HEK293T (cell line): ENCODE measurements at regions not wholly inside any gene's neighbourhood (a gene's known extent, or its start where the extent isn't known, plus 50 kb on each side); places are given as distances from the start of the nearest gene placed in this dataset.
"Not testable (repeated sequence)": the region's sequence is repeated elsewhere in the genome, so short reads cannot be mapped to it uniquely, and the experiment has no call there.

ENCODE experiments used
- CTCF ChIA-PET: fragments of 350-600 bp; formaldehyde crosslinking; extraction: SDS; loops from one replicate; lab custom pipeline; 2021; ENCODE audit warnings: antibody characterized with exemption, inconsistent platforms; lab: Yijun Ruan, JAX
- POLR2A ChIA-PET: fragments of 350-600 bp; formaldehyde crosslinking; extraction: SDS; loops from one replicate; lab custom pipeline; 2020; ENCODE audit warnings: antibody characterized with exemption, inconsistent platforms; lab: Yijun Ruan, JAX
- DNase-seq: peaks from one replicate; pipeline ENCODE4 v3.0.0; 2012; ENCODE audit warnings: mixed read lengths; ENCODE audit errors: extremely low spot score
- ARNT ChIP-seq: fragments of 450-650 bp; IDR thresholded peaks from 2 replicates; pipeline ENCODE4 v1.6.1; 2017; ENCODE audit warnings: mild to moderate bottlenecking
- BHLHE40 ChIP-seq: fragments of 450-650 bp; IDR thresholded peaks from 2 replicates; pipeline ENCODE4 v1.6.1; 2016; ENCODE audit warnings: mild to moderate bottlenecking, moderate library complexity, borderline replicate concordance
- CTBP1 ChIP-seq: fragments of 450-650 bp; IDR thresholded peaks from 2 replicates; pipeline ENCODE4 v1.6.1; 2016; ENCODE audit warnings: borderline replicate concordance
- ELF4 ChIP-seq: fragments of 450-650 bp; IDR thresholded peaks from 2 replicates; pipeline ENCODE4 v1.6.1; 2017; ENCODE audit warnings: antibody characterized with exemption
- FOXA1 ChIP-seq: fragments of 450-650 bp; IDR thresholded peaks from 2 replicates; pipeline ENCODE4 v1.6.1; 2016; ENCODE audit warnings: mild to moderate bottlenecking
- FOXM1 ChIP-seq: fragments of 450-650 bp; IDR thresholded peaks from 2 replicates; pipeline ENCODE4 v1.6.1; 2017; ENCODE audit warnings: mild to moderate bottlenecking, borderline replicate concordance
- HDGF ChIP-seq: fragments of 450-650 bp; IDR thresholded peaks from 2 replicates; pipeline ENCODE4 v1.6.1; 2017; ENCODE audit warnings: antibody characterized with exemption, borderline replicate concordance
- L3MBTL2 ChIP-seq: fragments of 450-650 bp; conservative IDR thresholded peaks from 2 replicates; pipeline ENCODE4 v1.6.1; 2016; ENCODE audit warnings: mild to moderate bottlenecking
- LEF1 ChIP-seq: fragments of 450-650 bp; IDR thresholded peaks from 2 replicates; pipeline ENCODE4 v1.6.1; 2017; ENCODE audit warnings: mild to moderate bottlenecking, borderline replicate concordance
- NFRKB ChIP-seq: fragments of 450-650 bp; IDR thresholded peaks from 2 replicates; pipeline ENCODE4 v1.6.1; 2016; ENCODE audit warnings: mild to moderate bottlenecking, moderate library complexity
- PKNOX1 ChIP-seq: fragments of 450-650 bp; IDR thresholded peaks from 2 replicates; pipeline ENCODE4 v1.6.1; 2016
- SUZ12 ChIP-seq: fragments of 450-650 bp; IDR thresholded peaks from 2 replicates; pipeline ENCODE4 v1.6.1; 2016; ENCODE audit warnings: mild to moderate bottlenecking
- TARDBP ChIP-seq: fragments of 450-650 bp; IDR thresholded peaks from 2 replicates; pipeline ENCODE4 v1.6.1; 2016
- ZNF384 ChIP-seq: fragments of 450-650 bp; IDR thresholded peaks from 2 replicates; pipeline ENCODE4 v1.6.1; 2016

- TF ChIP-seq NFRKB = no peak
- CTCF ChIA-PET = interaction anchor here (0.7 kb wide), 1 partner anchor 639 kb away, joined by 3 read pairs; no protein-coding TSS in a partner anchor
- POLR2A ChIA-PET = no interaction called here
These were observed 198.0 kb downstream of the C16orf95 start for GRCh38 chr16:87119168-87119567.

GRCh38 chr16:87119748-87120147 is 197.4 kb downstream of the C16orf95 start:
- no peak for TF ChIP-seq PKNOX1
- TF ChIP-seq ARNT = no peak
- TF ChIP-seq BHLHE40 = no peak
- TF ChIP-seq CTBP1 = no peak
- TF ChIP-seq TARDBP = no peak
- no peak for TF ChIP-seq SUZ12
- no peak for TF ChIP-seq L3MBTL2
- DNase-seq = no peak
- POLR2A ChIA-PET = no interaction called here
- CTCF ChIA-PET = no interaction called here

More at GRCh38 chr16:87119168-87119567, 198.0 kb downstream of the C16orf95 start:
- no peak for DNase-seq

- ChIA-PET CTCF (no interaction called here), POLR2A (no interaction called here)
These were observed 195.4 kb downstream of the C16orf95 start for GRCh38 chr16:87121816-87122215.

GRCh38 chr16:87123356-87124001 is 193.7 kb downstream of the C16orf95 start:
- DNase-seq = no peak
- TF ChIP-seq BHLHE40 (no peak), TARDBP (no peak), FOXM1 (no peak), PKNOX1 (no peak)
- ChIA-PET CTCF (no interaction called here), POLR2A (no interaction called here)

More at GRCh38 chr16:87121816-87122215, 195.4 kb downstream of the C16orf95 start:
- TF ChIP-seq HDGF (no peak), ELF4 (no peak)
- DNase-seq = no peak

- DNase-seq, POLR2A ChIA-PET, CTCF ChIA-PET: not testable (repeated sequence)
These were observed 192.8 kb downstream of the C16orf95 start for GRCh38 chr16:87124405-87124804.

GRCh38 chr16:87125206-87126155 is 191.7 kb downstream of the C16orf95 start:
- POLR2A ChIA-PET = no interaction called here
- CTCF ChIA-PET = interaction anchor here (0.5 kb wide), 1 partner anchor 12 kb away, joined by 5 read pairs; no protein-coding TSS in a partner anchor
- TF ChIP-seq ARNT = no peak
- no peak for TF ChIP-seq PKNOX1
- no peak for TF ChIP-seq ZNF384
- no peak for TF ChIP-seq FOXA1
- TF ChIP-seq L3MBTL2 = no peak
- TF ChIP-seq LEF1 = no peak
- no peak for TF ChIP-seq CTBP1
- no peak for TF ChIP-seq TARDBP
- no peak for TF ChIP-seq SUZ12
- DNase-seq = no peak

- DNase-seq = no peak
- TF ChIP-seq CTBP1 (no peak), FOXA1 (no peak), ARNT (no peak), PKNOX1 (no peak), ELF4 (no peak), FOXM1 (no peak), BHLHE40 (no peak)
- ChIA-PET CTCF (interaction anchor here (0.5 kb wide), 1 partner anchor 49 kb away, joined by 3 read pairs; no protein-coding TSS in a partner anchor), POLR2A (no interaction called here)
These were observed 190.7 kb downstream of the C16orf95 start for GRCh38 chr16:87126403-87127025.
